Keratinocyte (primary cell): ENCODE measurements at regions not wholly inside any gene's neighbourhood (a gene's known extent, or its start where the extent isn't known, plus 50 kb on each side); places are given as distances from the start of the nearest gene placed in this dataset.
A peak's percentile ranks its signal among the peaks of the same experiment; 100 is the strongest.

ENCODE experiments used
- DNase-seq: peaks from one replicate; pipeline ENCODE4 v3.0.0-alpha.2; 2011; ENCODE audit warnings: low read depth, missing footprints, low spot score
- FAIRE-seq: peaks from 2 replicates; lab custom pipeline; 2011; peaks lifted over from hg19 to GRCh38; lab: Jason Lieb, UNC
- H2AFZ ChIP-seq: 2 replicates; pipeline ENCODE4 v1.6.0; 2012; ENCODE audit warnings: low read length, control low read depth, inconsistent platforms; ENCODE audit not compliant: control insufficient read depth
- H3K27ac ChIP-seq: 2 replicates; pipeline ENCODE4 v1.5.1; 2011; ENCODE audit warnings: low read length; ENCODE audit not compliant: control insufficient read depth, insufficient read depth
- H3K27me3 ChIP-seq: 3 replicates; pipeline ENCODE4 v1.6.0; 2011; ENCODE audit warnings: low read length; ENCODE audit not compliant: control insufficient read depth, insufficient read depth; ENCODE audit errors: extremely low read depth
- H3K36me3 ChIP-seq, 2 experiments: 2 replicates in 1 of 2; 3 replicates in 1 of 2; pipeline ENCODE4 v1.5.1; 2011; ENCODE audit warnings: low read length in 2 of 2, mild to moderate bottlenecking in 1 of 2; ENCODE audit not compliant: control insufficient read depth in 2 of 2, insufficient read depth in 2 of 2; ENCODE audit errors: extremely low read depth in 1 of 2
- H3K4me1 ChIP-seq: 3 replicates; pipeline ENCODE4 v1.5.1; 2011; ENCODE audit warnings: low read length; ENCODE audit not compliant: control insufficient read depth, insufficient read depth; ENCODE audit errors: extremely low read depth
- H3K4me2 ChIP-seq: 3 replicates; pipeline ENCODE4 v1.6.0; 2011; ENCODE audit warnings: low read depth, low read length; ENCODE audit not compliant: control insufficient read depth, insufficient read depth; ENCODE audit errors: extremely low read depth
- H3K4me3 ChIP-seq, 3 experiments: fragments of 200-600 bp in 1 of 3; sonication (generic) in 1 of 3; 2 replicates in 2 of 3; 3 replicates in 1 of 3; pipeline ENCODE4 v1.5.1; 2011 to 2016; ENCODE audit warnings: low read length in 3 of 3, mild to moderate bottlenecking in 3 of 3, control low read depth in 2 of 3, inconsistent platforms in 1 of 3, low read depth in 1 of 3, mixed read lengths in 1 of 3, mixed run types in 1 of 3, moderate library complexity in 1 of 3; ENCODE audit not compliant: control insufficient read depth in 2 of 3, insufficient read depth in 2 of 3; ENCODE audit errors: extremely low read depth in 1 of 3
- H3K79me2 ChIP-seq: 2 replicates; pipeline ENCODE4 v1.6.0; 2012; ENCODE audit warnings: low read length; ENCODE audit not compliant: control insufficient read depth, insufficient read depth
- H3K9ac ChIP-seq: 3 replicates; pipeline ENCODE4 v1.6.0; 2011; ENCODE audit warnings: low read length; ENCODE audit not compliant: control insufficient read depth, insufficient read depth; ENCODE audit errors: extremely low read depth
- H3K9me1 ChIP-seq: 3 replicates; pipeline ENCODE4 v1.6.0; 2011; ENCODE audit warnings: low read length; ENCODE audit not compliant: control insufficient read depth, insufficient read depth; ENCODE audit errors: extremely low read depth
- H3K9me3 ChIP-seq: 2 replicates; pipeline ENCODE4 v1.5.1; 2012; ENCODE audit warnings: low read depth, low read length; ENCODE audit not compliant: control insufficient read depth
- H4K20me1 ChIP-seq: 3 replicates; pipeline ENCODE4 v1.6.0; 2011; ENCODE audit warnings: low read length; ENCODE audit not compliant: control insufficient read depth, insufficient read depth; ENCODE audit errors: extremely low read depth
- EZH2 ChIP-seq: IDR thresholded peaks from one replicate; pipeline ENCODE4 v1.6.1; 2012; ENCODE audit warnings: inconsistent platforms, mild to moderate bottlenecking, low read length, moderate library complexity
- dilution Hi-C: fragments of 300-500 bp; cut with MboI; formaldehyde crosslinking; loops from one replicate; pipeline ENCODE4 v1.7.0; 2020; ENCODE audit warnings: low sequenced_read_pairs; ENCODE audit not compliant: extremely low pct_ligation_motif_present
- TF ChIP-seq, protein P1 (sequence below), 3 experiments: IDR thresholded peaks in 1 of 3; conservative IDR thresholded peaks in 1 of 3; optimal IDR thresholded peaks in 1 of 3; 2 replicates in 2 of 3; 3 replicates in 1 of 3; pipeline versions ENCODE3 to v1.5.1; 2011; ENCODE audit warnings: low read length in 3 of 3, mild to moderate bottlenecking in 3 of 3, moderate library complexity in 2 of 3, control low read depth in 1 of 3, inconsistent platforms in 1 of 3; ENCODE audit not compliant: insufficient read depth in 2 of 3; ENCODE audit errors: extremely low read depth in 1 of 3

- H3K4me2 ChIP-seq = peak overlapping the region; percentile 48
- FAIRE-seq = no peak
- TF ChIP-seq, protein P1, sequence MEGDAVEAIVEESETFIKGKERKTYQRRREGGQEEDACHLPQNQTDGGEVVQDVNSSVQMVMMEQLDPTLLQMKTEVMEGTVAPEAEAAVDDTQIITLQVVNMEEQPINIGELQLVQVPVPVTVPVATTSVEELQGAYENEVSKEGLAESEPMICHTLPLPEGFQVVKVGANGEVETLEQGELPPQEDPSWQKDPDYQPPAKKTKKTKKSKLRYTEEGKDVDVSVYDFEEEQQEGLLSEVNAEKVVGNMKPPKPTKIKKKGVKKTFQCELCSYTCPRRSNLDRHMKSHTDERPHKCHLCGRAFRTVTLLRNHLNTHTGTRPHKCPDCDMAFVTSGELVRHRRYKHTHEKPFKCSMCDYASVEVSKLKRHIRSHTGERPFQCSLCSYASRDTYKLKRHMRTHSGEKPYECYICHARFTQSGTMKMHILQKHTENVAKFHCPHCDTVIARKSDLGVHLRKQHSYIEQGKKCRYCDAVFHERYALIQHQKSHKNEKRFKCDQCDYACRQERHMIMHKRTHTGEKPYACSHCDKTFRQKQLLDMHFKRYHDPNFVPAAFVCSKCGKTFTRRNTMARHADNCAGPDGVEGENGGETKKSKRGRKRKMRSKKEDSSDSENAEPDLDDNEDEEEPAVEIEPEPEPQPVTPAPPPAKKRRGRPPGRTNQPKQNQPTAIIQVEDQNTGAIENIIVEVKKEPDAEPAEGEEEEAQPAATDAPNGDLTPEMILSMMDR (optimal IDR thresholded peaks at IDR 0.05 in 1 of 3, IDR thresholded peaks at IDR 0.05 in 1 of 3, conservative IDR thresholded peaks at IDR 0.05 in 1 of 3; ENCODE audit: extremely low read depth in 1 of 3, insufficient read depth in 2 of 3, low read length in 3 of 3) = no peak
- TF ChIP-seq EZH2 = no peak
- no peaks in the 10 kb centered on the region for H4K20me1 ChIP-seq
- H3K9me3 ChIP-seq = no peaks in the 10 kb centered on the region
- H3K36me3 ChIP-seq = no peaks in the 10 kb centered on the region
- no peak overlapping the region for H3K9ac ChIP-seq
- no peak for DNase-seq
- dilution Hi-C loops = no loop called here
- peaks cover 15% of the 10 kb centered on the region for H3K4me1 ChIP-seq
- peak overlapping the region; percentile 26 for H3K27ac ChIP-seq
- peak overlapping the region; percentile 20 for H2AFZ ChIP-seq
- no peaks in the 10 kb centered on the region for H3K27me3 ChIP-seq
- H3K79me2 ChIP-seq = no peaks in the 10 kb centered on the region
- H3K4me3 ChIP-seq = no peak overlapping the region
- H3K9me1 ChIP-seq = no peaks in the 10 kb centered on the region
Measured at GRCh38 chr3:106030627-106030963, 161.8 kb upstream of the CBLB start.

DNA sequence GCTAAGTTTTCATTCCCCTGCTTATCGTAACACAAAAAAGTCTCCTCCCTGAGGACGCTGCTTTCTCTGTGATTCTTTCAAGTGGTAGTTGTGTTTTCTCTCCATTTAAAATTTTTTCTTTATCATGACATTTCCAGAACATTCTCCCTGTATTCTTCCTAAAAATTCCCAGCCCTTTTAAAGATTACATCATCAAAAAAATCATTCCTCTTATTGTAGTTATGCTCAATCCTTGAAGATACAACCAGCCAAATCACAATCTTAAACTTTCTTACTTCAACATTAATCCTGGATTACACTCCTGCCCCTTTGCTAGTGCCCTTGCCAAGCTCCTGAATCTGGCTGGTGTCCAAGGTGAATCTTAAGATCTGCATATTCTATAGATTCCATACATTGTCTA lies 163.7 kb upstream of the CBLB start:
- no peaks in the 10 kb centered on the region for H3K79me2 ChIP-seq
- no peak overlapping the region for H2AFZ ChIP-seq
- FAIRE-seq (no peak), DNase-seq (no peak)
- H3K9me3 ChIP-seq = no peaks in the 10 kb centered on the region
- H3K27ac ChIP-seq = no peak overlapping the region
- TF ChIP-seq, protein P1 (optimal IDR thresholded peaks at IDR 0.05 in 1 of 3, IDR thresholded peaks at IDR 0.05 in 1 of 3, conservative IDR thresholded peaks at IDR 0.05 in 1 of 3; ENCODE audit: extremely low read depth in 1 of 3, insufficient read depth in 2 of 3, low read length in 3 of 3) = no peak
- no peak for TF ChIP-seq EZH2
- no peaks in the 10 kb centered on the region for H3K27me3 ChIP-seq
- no peak overlapping the region for H3K4me2 ChIP-seq
- H3K4me1 ChIP-seq = peaks cover 15% of the 10 kb centered on the region
- H3K9me1 ChIP-seq = no peaks in the 10 kb centered on the region
- H3K4me3 ChIP-seq = no peak overlapping the region
- no peak overlapping the region for H3K9ac ChIP-seq
- dilution Hi-C loops = no loop called here
- no peaks in the 10 kb centered on the region for H3K36me3 ChIP-seq
- H4K20me1 ChIP-seq = no peaks in the 10 kb centered on the region
